ENCODE measurements at regions not wholly inside any gene's neighbourhood (a gene's known extent, or its start where the extent isn't known, plus 50 kb on each side); places are given as distances from the start of the nearest gene placed in this dataset.

- no peak overlapping the region for H2BK120ac ChIP-seq (replicated peaks; ENCODE audit: low read depth, low read length)
- H3K18ac ChIP-seq (ENCODE audit: extremely low read depth, low read length) = no peak overlapping the region
- H4K8ac ChIP-seq (ENCODE audit: extremely low read depth, insufficient read depth, low read length) = no peak overlapping the region
- ChIA-PET CTCF (ENCODE audit: partially characterized antibody) (no interaction called here), POLR2A (ENCODE audit: partially characterized antibody) (no interaction called here)
- no peak for DNase-seq (ENCODE audit: low read depth in 1 of 2, low spot score in 2 of 2)
- H3K4me1 ChIP-seq (replicated peaks in 1 of 4; ENCODE audit: control insufficient read depth in 3 of 4, insufficient read depth in 4 of 4, low read length in 3 of 4) = no peaks in the 10 kb centered on the region
- no peak overlapping the region for H3K14ac ChIP-seq (ENCODE audit: insufficient read length)
- H2BK5ac ChIP-seq (ENCODE audit: low read depth, low read length) = no peak overlapping the region
- no peak overlapping the region for H4K91ac ChIP-seq (replicated peaks; ENCODE audit: insufficient read length, low read length)
- 82% methylated on average over 3 of the region's 3 CpGs; no CpG with 5 or more reads in 1 of the 2 experiments for WGBS, 2 experiments (ENCODE audit: extremely low coverage in 1 of 2, insufficient coverage in 1 of 2, insufficient read length in 1 of 2, insufficient replicate concordance in 2 of 2, low coverage in 1 of 2, low lambda C conversion rate in 2 of 2, missing lambda C conversion rate in 1 of 2)
- no peaks in the 10 kb centered on the region for H3K27me3 ChIP-seq (replicated peaks in 1 of 4; ENCODE audit: control insufficient read depth in 3 of 4, extremely low read depth in 1 of 4, insufficient read depth in 3 of 4, low read length in 3 of 4)
- no peaks in the 10 kb centered on the region for H3K36me3 ChIP-seq (ENCODE audit: control insufficient read depth in 2 of 4, insufficient read depth in 4 of 4, low read length in 3 of 4)
- no peak overlapping the region for H3K4me3 ChIP-seq (ENCODE audit: extremely low read depth in 1 of 4, insufficient read depth in 2 of 4, low read depth in 3 of 4, low read length in 4 of 4)
- no peaks in the 10 kb centered on the region for H3K79me2 ChIP-seq (ENCODE audit: control insufficient read depth in 1 of 2, insufficient read depth in 2 of 2, low read length in 2 of 2)
- H3K4me2 ChIP-seq (ENCODE audit: insufficient read depth in 1 of 2, low read depth in 2 of 2, low read length in 2 of 2) = no peak overlapping the region
- no peak overlapping the region for H2AK5ac ChIP-seq (ENCODE audit: low read depth, low read length)
- H4K20me1 ChIP-seq (replicated peaks in 1 of 2; ENCODE audit: control insufficient read depth in 1 of 2, insufficient read depth in 2 of 2, low read length in 2 of 2) = no peaks in the 10 kb centered on the region
- H2BK12ac ChIP-seq (ENCODE audit: low read depth, low read length) = no peak overlapping the region
- FAIRE-seq = no peak
- no peaks in the 10 kb centered on the region for H3K79me1 ChIP-seq (ENCODE audit: low read depth, low read length)
- no peak overlapping the region for H3K23ac ChIP-seq (ENCODE audit: insufficient read length)
- no peak overlapping the region for H3K27ac ChIP-seq (ENCODE audit: low read depth, low read length)
- H3K56ac ChIP-seq (replicated peaks; ENCODE audit: insufficient read length, low read depth, low read length) = no peak overlapping the region
- no peak overlapping the region for H3K9ac ChIP-seq (replicated peaks in 1 of 4; ENCODE audit: extremely low read depth in 1 of 4, low read depth in 3 of 4, low read length in 3 of 4)
- H2BK15ac ChIP-seq (ENCODE audit: low read length) = no peak overlapping the region
- TF ChIP-seq ATF3 (IDR thresholded peaks at IDR 0.05; ENCODE audit: insufficient read depth, low read depth, low read length) = no peak
- TF ChIP-seq SIX5 (IDR thresholded peaks at IDR 0.05; ENCODE audit: low read depth, low read length) = no peak
- no peak for TF ChIP-seq TAF7 (optimal IDR thresholded peaks at IDR 0.05; ENCODE audit: borderline replicate concordance, low read depth, low read length)
- no peak for TF ChIP-seq SP1 (IDR thresholded peaks at IDR 0.05; ENCODE audit: low read depth, low read length)
- no peak for TF ChIP-seq KDM1A (IDR thresholded peaks at IDR 0.05; ENCODE audit: borderline replicate concordance, low read length)
- no peak for TF ChIP-seq CBX5 (IDR thresholded peaks at IDR 0.05; ENCODE audit: low read depth, low read length)
- no peak for TF ChIP-seq KDM4A (IDR thresholded peaks at IDR 0.05; ENCODE audit: low read depth, low read length, severe bottlenecking)
- no peak for TF ChIP-seq JUN (IDR thresholded peaks at IDR 0.05; ENCODE audit: low read depth, low read length)
- TF ChIP-seq CBX8 (IDR thresholded peaks at IDR 0.05; ENCODE audit: borderline replicate concordance, low read depth, low read length) = no peak
- no peak for TF ChIP-seq MAX (IDR thresholded peaks at IDR 0.05)
- no peak for TF ChIP-seq CEBPB (IDR thresholded peaks at IDR 0.05; ENCODE audit: low read depth, low read length)
- no peak for TF ChIP-seq POU5F1 (IDR thresholded peaks at IDR 0.05; ENCODE audit: low read depth, low read length)
- no peak for TF ChIP-seq EP300 (IDR thresholded peaks at IDR 0.05; ENCODE audit: borderline replicate concordance in 1 of 2, low read depth in 2 of 2, low read length in 2 of 2)
- no peak for TF ChIP-seq EGR1 (IDR thresholded peaks at IDR 0.05; ENCODE audit: borderline replicate concordance, low read depth, low read length)
- no peak for TF ChIP-seq CHD2 (IDR thresholded peaks at IDR 0.05; ENCODE audit: low read length)
- H3K4ac ChIP-seq (replicated peaks; ENCODE audit: insufficient read length, low read depth, low read length) = no peak overlapping the region
- H3K23me2 ChIP-seq (ENCODE audit: low read depth, low read length) = no peaks in the 10 kb centered on the region
- no peak overlapping the region for H2AFZ ChIP-seq (ENCODE audit: low read length)
- no peak overlapping the region for H2BK20ac ChIP-seq (ENCODE audit: low read length)
- no peak overlapping the region for H4K5ac ChIP-seq (ENCODE audit: insufficient read length, low read depth, low read length)
- H3K9me3 ChIP-seq (ENCODE audit: insufficient read depth in 2 of 2, low read depth in 1 of 2, low read length in 1 of 2) = no peaks in the 10 kb centered on the region
Measured at GRCh38 chr2:193373120-193373519, 1178.4 kb upstream of the TMEFF2 start.
